HG03139 (cell line): ENCODE measurements at regions not wholly inside any gene's neighbourhood (a gene's known extent, or its start where the extent isn't known, plus 50 kb on each side); places are given as distances from the start of the nearest gene placed in this dataset.

ENCODE experiments used
- ATAC-seq: cut with Tn5 transposase; IDR thresholded peaks from one replicate; pipeline ENCODE4 v1.9.1; 2021; ENCODE audit not compliant: unreplicated experiment

DNA sequence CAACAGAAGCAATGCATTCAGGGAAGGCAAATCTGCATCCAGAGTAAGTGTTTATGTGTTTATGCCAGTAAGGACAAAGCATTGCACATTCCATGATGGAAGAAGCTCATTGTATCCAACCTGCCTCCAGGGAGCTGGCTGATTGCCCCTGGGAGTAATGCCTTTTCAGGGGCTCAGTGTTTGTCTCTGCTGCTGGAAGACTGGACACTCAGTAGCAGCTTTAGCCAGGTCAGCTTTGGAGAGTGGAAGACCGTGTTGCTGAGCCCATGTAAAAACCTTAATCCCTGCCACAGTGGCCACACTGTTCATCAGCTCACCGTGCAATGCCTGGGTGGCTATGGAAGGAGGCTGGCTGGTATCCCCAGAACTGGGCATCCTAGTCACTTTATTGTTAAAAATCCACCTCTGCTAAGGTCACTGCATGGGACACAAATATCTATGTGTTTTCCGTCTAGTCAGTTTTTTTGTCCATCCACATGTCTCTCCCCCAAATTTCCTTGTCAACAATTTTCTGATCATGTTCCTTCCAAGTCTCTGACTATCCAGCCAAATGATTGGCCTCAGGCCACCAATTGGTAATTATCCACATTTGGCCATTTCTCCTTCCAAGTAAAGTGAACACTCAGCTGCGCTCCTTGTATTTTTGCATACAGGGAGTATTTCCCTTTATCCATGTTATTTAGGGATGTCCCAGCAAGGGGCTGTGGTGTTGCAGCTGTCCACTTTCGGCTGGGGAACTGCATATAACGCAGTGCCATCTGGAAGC lies 2044.5 kb upstream of the AGA start:
- ATAC-seq = no peak

DNA sequence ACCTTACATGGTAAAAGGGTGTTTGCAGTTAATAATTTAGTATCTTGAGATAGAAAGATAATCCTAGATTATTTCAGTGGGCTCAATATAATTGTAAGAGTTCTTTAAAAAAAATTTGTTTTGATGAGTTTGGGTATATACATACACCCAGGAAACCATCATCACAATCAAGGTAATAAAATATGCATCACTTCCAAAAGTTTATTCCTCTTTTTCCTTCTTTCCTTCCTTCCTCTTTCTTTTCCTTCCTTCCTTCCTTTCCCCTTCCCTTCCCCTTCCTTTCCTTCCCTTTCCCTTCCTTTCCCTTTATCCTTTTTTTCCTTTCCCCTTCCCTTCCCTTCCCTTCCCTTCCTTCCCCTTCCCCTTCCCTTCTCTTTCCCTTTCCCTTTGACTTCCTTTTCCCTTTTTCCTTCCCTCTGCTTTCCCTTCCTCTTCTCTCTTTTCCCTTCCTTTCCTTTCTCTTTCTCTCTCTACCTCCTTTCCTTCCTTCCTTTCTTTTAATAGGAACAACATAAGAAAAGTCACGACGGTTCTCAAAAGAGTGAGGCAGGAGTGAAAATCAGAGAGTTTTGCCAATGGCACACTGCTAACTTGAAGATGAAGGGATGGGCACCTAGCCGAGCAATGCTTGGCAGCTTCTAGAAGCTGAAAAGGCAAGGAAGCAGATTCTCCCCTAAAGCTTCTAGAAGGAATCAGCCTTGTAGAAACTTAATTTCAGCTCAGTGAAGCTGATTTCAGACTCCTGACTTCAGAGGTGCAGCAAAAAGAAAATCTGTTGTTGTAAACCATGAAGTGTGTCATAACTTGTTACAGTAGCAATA lies 2050.2 kb upstream of the AGA start:
- no peak for ATAC-seq

DNA sequence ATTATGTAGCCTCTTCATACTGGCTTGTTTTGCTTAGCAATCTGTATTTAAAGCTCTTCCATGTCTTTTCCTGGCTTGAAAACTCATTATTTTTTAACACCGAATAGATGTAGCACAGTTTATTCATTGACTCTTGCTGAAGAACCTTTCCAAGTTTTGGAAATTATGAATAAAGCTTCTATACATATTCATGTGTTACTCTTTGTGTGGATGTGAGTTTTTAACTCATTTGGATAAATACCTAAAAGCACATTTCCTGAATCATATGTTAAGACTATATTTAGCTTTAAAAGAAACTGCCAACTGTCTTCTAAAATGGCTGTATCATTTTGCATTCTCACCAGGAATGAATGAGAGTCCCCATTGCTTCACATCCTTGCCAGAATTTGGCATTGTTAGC lies 2061.7 kb upstream of the AGA start:
- no peak for ATAC-seq

DNA sequence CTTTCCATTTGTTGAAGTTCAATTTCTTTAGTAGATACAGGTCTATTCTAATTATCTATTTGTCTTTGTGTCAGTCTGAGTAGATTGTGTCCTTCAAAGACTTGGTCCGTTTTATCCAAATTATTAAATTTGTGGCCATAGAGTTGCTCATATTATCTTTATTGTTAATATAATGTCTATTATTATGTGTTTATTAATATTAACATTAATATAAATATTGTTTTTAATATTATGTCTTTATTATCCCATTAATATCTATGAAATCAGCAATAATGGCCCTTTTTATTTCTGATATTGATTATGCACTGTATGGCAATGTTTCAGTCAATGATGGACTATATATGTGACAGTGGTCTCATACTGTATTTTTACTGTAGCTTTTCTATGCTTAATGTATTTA lies 2067.3 kb upstream of the AGA start:
- no peak for ATAC-seq

DNA sequence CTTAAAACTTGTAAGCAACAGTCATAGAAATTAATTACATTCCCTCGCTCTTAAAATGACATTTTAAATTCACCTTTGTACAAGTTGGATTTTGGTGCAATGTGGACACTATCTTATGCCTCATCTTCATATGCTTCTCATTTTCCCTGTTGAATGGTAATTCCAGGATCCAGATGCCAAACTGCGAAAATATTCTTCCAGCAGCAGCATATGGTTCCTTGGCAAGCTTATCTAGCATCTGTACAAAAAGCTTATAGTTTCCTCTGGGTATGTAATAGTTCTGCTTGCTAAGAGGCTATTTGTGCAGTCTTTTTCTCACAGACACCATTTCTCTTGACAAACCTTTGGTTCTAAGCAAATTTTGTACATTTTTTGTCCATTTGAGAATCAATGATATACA lies 2079.7 kb upstream of the AGA start:
- ATAC-seq = no peak

DNA sequence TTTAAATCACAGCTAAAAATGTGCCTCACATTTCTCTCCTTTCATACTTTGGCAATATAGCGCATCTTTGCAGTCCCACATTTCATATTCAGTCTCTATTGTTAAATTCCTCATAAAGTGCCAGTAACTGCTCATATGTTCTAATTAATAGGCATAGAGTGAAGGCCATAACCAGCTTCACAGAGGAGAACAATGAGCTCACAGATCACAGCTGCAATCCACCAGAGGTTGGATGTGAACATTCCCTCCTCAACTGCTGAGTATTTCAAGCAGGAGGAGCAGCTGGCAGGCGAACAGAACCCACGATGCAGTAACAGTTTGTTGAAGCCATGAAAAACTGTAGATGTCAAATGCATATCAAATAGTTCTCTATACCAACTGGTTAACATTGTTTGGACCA lies 2088.7 kb upstream of the AGA start:
- ATAC-seq = no peak

DNA sequence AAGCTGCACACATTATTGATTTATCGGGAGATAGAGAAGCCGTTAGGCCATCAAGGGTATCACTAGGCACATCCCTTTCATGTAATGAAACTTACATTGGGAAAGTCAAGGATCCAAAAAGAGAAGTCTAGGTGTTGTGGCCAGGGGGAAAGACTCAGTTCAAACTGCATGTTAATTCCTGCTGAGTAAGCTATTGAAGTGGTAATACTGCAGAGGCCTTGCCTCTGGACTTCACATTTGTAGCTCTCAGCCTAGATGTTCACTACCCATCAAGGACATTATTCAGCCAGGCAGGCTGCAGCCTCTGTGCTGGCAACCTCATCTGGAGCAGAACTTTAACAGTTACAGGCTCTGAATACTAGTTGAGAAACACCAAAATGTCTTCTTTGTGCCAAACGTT lies 2094.5 kb upstream of the AGA start:
- no peak for ATAC-seq

DNA sequence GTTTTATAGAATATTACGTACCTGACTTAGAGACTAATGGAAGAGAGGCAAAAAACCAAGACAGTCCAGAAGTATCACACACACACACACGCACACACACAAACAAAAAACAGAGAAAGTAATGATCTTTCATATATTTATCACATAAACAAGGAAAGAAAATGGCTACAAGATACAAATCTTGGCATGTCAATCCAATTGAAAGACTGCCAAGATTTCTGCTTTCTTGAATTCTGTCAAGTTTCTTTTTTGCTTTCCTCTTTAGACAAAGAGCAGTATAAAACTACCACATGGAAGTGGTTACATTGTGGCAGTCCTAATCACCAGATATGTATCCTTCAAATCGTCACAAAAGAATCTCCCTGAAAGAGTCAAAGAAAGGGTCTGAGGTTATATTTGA lies 2097.4 kb upstream of the AGA start:
- ATAC-seq = no peak

DNA sequence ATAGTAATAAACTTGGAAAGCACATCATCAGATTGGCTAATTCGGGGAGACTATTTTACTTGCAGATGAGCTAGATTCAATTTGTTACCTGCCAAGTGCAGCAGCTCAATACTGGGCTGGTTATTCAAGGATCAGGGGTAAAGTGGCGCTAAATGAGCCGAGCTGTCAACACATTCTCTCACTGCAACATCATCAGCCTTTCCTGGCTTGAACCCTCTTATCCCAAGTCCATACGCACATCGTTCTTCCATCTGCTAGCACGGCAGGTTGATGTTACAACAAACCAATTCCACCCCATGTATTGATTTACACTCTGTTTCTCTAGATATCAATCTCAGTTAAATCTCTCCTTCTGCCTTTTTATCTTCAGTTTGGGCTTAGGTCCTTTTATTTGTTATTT lies 2101.5 kb upstream of the AGA start:
- ATAC-seq = no peak

DNA sequence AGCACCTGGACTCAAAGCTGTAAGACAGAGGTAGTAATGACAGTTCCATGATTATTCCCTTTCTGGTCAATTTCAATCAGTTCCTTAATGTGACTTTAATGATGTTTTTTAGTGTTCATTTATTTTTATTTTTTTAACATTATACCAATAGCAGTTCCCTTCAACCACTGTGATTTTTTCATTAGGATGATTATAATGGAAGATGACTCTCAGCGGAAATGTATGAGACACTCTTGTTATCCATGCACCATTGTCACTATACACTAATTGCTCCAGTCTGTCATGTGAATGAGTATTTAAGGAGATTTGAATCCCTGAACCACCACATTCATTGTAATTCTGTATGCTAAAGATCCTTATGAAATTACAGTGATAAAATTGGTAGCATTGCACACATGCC lies 2102.3 kb upstream of the AGA start:
- ATAC-seq = no peak

DNA sequence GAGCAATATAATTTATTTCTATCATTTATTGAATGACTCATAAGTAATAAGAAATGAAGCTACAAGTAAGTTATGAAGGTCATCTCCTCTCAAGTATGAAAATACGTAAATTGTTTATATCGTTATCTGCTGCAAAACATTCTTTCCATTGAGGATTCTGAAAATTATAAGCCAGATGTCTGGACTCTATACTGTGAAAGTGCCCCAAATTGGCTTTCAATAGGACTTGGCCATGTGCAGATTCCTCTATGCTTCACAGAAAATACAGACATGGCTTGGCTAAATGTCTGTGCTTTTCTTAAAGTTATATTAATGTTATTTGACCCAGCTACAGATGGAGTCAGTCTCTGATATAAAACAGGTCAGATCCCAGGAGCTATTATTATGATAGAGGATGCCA lies 2109.9 kb upstream of the AGA start:
- ATAC-seq = no peak

DNA sequence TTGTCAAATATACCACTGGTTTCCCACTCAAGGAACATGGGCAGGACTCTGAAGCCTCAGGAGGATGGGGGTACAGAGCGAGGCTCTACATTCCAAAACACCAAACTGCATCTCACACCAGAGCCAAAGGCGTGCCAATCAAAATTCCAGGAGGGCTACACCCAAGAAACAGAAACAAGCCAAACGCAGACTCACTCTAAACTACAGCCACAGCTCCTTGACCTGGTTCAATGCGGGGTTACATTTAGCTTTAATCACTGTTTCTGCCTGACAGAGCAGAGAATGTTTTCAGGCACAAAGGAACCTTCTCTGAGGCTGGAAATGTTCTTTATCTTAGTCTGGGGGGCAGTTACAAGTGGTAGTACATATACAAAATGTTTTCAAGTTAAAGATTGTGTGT lies 2121.5 kb upstream of the AGA start:
- ATAC-seq = no peak

DNA sequence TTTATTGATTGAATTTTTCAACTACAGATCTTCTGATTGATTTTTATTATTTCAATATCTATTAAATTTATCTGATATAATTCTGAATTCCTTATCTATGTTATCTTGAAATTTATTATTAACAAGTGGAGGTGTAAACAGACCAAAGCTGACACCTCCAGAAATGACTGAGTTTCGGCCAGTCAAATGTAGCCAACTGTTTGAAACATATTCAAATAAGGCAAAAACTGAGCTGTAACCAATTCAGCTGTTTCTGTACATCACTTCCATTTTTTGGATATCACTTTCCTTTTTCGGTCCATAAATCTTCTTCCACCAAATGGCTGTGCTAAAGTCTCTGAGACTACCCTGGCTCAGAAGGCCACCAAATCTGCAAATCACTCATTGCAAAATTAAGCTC lies 2127.3 kb upstream of the AGA start:
- no peak for ATAC-seq

DNA sequence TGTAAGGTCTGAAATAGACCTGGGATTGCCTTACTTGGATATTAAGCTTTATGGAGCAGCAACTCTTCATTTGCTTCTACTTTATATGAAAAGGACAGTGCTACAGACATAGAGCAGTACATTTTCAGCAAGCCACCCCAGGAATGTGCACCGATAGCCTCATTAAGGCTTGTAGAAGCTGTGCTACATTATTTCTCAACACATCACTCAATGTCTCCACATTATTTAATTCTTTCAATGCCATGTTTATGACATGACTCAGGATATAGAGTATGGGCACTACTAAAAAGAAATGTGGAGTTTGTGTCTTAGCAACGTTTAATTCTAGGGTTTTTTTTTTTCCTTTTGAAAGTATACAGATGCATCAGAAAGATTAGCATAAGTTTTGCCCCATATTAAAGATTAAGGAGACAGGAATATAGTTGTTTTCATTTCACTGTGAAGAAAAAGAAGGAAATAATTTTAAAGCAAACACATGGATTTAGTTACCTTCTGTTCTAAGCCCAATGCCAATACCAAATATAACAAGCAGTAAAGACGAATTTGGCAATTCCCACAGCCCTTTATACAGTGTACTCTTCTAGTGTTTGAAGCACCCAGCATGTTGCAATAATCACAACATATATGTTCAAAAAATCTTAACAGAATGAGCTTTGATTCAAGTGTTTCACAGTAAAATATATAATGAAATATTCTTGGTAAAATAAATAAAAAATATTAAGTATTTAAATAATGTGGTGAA lies 2140.1 kb upstream of the AGA start:
- ATAC-seq = no peak

DNA sequence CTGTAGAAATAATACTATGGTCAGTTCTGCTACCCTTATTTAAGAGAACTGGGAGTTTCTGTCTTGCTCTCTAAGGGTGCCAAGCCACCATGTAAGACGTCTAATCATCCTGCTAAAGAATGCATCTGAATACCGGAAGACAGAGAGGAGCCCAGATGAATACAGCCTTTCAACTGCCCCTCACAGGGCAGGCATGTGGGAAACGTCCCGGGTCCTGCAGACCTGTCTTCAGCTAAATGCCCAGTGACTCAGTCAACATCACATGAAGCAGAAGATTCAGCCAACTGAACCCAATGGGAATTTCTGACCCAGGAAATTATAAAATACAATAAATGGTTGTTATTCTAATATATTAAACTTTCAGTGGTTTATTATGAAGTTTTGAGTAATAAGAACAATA lies 2141.0 kb upstream of the AGA start:
- ATAC-seq = no peak

DNA sequence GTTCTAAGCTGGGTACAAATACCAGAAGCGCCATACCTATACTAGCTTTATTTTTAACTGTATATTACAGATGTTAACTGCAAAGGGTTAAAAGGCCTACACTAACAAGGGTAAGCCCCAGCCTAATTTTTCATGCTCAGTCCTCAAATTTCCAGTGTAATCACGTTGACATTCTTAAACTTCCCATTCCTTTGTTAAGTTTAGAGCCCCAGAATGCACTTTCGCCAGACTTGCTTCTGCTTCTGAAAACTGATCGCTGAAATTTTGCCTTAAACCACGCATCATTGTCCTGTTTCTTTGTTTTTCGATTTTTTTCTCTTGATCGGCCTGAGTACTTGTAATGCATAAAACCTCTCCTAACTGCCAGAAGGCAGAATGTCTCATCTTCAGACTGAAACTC lies 2141.9 kb upstream of the AGA start:
- ATAC-seq = no peak

DNA sequence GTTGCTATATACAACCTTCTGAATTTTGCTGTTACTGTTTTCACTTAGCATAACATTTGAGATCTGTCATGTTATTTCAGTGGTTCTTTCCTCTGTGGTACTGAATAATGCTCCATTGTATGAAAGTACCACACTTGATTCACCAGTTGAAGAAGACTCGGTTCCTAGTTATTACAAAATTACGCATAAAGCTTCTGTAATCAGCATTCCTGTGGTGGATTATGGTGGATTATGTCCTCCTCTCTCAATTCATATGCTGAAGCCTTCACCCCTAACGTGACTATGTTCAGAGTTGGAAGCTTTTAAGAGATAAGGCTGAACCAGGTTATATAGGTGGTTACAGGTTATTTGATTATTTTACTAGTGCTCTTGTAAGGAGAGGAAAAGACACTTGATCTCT lies 2143.5 kb upstream of the AGA start:
- ATAC-seq = no peak

DNA sequence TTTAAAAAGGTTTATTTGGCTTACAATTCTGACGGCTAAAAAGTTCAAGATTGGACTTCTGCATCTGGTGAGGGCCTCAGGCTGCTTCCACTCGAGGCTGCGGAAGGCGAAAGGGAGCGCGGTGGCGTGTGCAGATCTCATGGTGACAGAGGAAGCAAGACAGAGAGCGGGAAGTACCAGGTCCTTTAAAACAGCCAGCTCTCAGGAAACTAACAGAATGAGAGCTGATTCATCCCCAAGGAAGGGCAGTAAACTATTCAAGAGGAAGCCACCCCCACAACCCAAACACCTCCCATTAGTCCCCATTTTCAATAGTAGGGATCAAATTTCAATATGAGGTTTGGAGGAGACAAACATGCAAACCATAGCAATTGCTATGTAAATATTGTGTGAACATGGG lies 2144.2 kb upstream of the AGA start:
- no peak for ATAC-seq

DNA sequence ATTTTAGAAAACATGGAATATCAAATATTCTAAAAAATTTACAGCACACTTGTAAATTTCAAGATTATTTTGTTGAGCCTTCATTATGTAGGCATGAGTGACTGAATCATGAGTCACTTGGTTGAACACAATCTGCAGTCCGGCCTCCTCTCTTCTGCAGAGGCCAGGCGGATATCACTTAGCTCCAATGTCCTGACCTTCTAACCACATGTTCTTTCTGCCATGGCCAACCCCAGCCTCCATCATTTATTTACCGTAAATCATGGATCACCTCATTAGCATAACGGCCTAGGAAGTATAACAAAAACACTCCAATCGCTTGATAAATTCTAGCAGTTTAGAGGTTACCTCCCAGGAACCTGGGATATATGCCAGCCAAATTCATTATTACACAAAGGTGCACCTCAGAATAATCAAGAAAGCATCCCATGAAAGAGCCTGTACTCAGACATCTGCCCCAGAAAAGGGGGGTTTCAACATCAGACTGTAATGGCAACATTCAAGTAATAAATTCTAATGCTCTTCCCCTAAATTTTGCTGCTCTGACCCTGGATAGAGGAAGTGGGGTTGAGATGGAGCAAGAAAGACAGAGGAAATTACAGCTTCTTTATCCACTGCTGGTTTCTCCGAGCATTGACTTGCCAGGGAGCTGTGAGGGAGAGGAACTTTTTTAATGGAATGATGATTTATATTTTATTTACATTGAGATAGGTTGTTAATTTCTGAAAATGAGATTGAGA lies 2153.6 kb upstream of the AGA start:
- no peak for ATAC-seq

DNA sequence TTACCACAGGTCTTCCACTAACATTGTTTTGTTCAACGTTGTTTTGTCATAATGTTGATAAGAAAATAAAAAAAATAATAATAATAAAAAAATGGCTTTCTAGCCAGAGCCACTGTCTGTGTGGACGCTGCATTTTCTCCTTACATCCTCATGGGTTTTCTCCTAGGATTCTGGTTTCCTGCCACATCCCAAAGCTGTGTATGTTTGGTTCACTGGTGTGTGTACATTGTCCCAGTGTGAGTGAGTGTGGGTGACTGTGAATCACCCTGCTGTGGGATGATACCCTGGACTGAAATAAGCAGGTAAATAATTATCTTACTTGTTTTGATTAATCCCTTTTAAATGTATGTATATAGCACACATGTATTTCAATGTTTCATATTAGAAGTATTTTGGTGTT lies 2154.4 kb upstream of the AGA start:
- no peak for ATAC-seq

DNA sequence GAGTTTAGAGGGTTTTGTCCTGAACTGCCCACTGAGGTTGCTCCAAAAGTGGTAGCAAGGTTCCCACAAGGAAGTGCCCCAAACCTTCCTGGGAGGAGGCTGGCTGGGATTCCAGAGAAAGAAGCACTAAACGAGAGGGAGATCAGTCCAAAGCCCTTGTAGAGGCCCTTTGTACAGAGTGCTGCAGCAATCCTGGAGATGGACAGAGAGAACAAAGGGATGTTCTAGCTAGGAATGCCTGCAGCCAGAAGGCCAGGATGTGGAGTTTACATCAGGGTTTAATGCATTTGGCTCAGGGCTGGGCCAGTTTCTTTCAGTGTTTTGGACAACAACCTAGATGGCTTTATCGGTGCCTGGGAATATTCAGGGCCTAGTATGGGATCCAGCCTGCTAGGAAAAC lies 2155.1 kb upstream of the AGA start:
- no peak for ATAC-seq
